ENCODE measurements at regions not wholly inside any gene's neighbourhood (a gene's known extent, or its start where the extent isn't known, plus 50 kb on each side); places are given as distances from the start of the nearest gene placed in this dataset.

DNA sequence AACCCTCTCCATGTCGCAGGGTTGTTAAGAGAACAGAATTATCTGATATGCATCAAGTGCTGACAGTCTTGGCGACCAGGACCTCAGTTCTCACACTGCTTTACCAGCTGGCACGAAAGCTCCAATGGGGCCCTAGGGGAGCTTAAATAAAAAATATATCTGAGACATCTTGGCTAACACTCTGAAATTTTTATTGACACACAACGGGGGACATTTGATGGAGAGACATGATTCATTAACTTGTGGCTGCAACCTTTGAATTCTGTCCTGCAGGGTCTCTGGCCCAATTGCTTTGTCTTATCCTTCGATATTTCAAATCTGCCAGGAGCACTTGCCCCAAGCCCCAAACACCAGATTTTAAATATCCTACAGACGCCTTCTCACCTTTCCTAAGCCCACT, 567.0 kb downstream of the AJAP1 start:
- Histone ChIP-seq H4K91ac (ENCODE audit: low read depth, low read length, poor library complexity) (no peak overlapping the region), H2AFZ (ENCODE audit: low read length) (no peak overlapping the region), H3K23ac (ENCODE audit: low read depth, low read length, poor library complexity) (no peak overlapping the region), H3K27ac (replicated peaks; ENCODE audit: low read length) (no peak overlapping the region), H3K9me3 (replicated peaks in 1 of 2; ENCODE audit: control insufficient read depth in 2 of 2, insufficient read depth in 1 of 2, low read depth in 1 of 2, low read length in 2 of 2) (no peaks in the 10 kb centered on the region), H3K9ac (ENCODE audit: low read depth, low read length, poor library complexity) (no peak overlapping the region), H3K4me1 (ENCODE audit: control insufficient read depth in 2 of 2, insufficient read depth in 1 of 2, low read depth in 1 of 2, low read length in 2 of 2) (peaks cover 0 to 13% of the 10 kb centered on the region in 2 donors), H3K18ac (ENCODE audit: low read length) (no peak overlapping the region), H2BK12ac (ENCODE audit: low read length) (no peak overlapping the region), H3K4ac (ENCODE audit: low read length) (no peak overlapping the region), H3K4me3 (ENCODE audit: low read length in 2 of 2) (no peak overlapping the region), H3K79me1 (ENCODE audit: low read depth, low read length) (no peaks in the 10 kb centered on the region), H3K27me3 (ENCODE audit: control insufficient read depth in 3 of 3, insufficient read depth in 3 of 3, low read depth in 1 of 3, low read length in 3 of 3) (peaks cover 0 to 12% (median 0%) of the 10 kb centered on the region in 3 experiments), H2AK5ac (ENCODE audit: low read depth, low read length) (no peak overlapping the region), H3K14ac (ENCODE audit: low read length) (no peak overlapping the region), H2BK15ac (ENCODE audit: low read length) (no peak overlapping the region), H3K36me3 (replicated peaks in 1 of 2; ENCODE audit: control insufficient read depth in 2 of 2, insufficient read depth in 2 of 2, low read length in 2 of 2) (no peaks in the 10 kb centered on the region), H3K4me2 (ENCODE audit: insufficient read depth, low read length, poor library complexity, severe bottlenecking) (no peak overlapping the region), H2BK5ac (ENCODE audit: low read length) (no peak overlapping the region), H4K8ac (ENCODE audit: low read depth, low read length) (no peak overlapping the region), H2BK120ac (ENCODE audit: low read depth, low read length) (no peak overlapping the region)
- DNase-seq (ENCODE audit: low spot score) = no peak
- no CpG with 5 or more reads among the region's 6 CpGs for whole genome bisulfite sequencing, 2 donors (ENCODE audit: extremely low coverage in 2 of 2, insufficient read length in 2 of 2, insufficient replicate concordance in 1 of 2)

DNA sequence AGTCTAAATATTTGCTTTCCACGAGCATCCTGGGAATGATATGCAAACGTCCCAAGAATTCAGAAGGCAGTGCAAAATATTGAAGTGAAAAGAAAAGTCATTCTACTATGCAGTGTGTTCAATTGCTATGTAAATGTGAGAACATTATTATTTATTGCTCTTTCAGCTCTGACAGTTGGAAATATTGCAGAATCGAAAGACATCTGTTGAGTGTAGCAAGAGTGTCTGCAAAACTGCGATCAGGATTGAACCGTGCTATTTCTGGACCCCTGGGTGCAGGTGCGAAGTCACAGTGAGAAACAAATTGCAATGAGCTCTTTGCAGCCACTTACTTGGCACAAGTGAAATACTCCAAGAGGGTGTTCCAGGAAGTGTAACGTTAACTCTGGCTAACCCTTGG, 566.4 kb downstream of the AJAP1 start:
- Histone ChIP-seq H2AFZ (ENCODE audit: low read length) (no peak overlapping the region), H3K79me1 (ENCODE audit: low read depth, low read length) (no peaks in the 10 kb centered on the region), H2BK12ac (ENCODE audit: low read length) (no peak overlapping the region), H3K4me3 (ENCODE audit: low read length in 2 of 2) (no peak overlapping the region), H3K27me3 (ENCODE audit: control insufficient read depth in 3 of 3, insufficient read depth in 3 of 3, low read depth in 1 of 3, low read length in 3 of 3) (peaks cover 0 to 7% (median 0%) of the 10 kb centered on the region in 3 experiments), H2BK5ac (ENCODE audit: low read length) (no peak overlapping the region), H3K4me2 (ENCODE audit: insufficient read depth, low read length, poor library complexity, severe bottlenecking) (no peak overlapping the region), H3K18ac (ENCODE audit: low read length) (no peak overlapping the region), H4K8ac (ENCODE audit: low read depth, low read length) (no peak overlapping the region), H2BK120ac (ENCODE audit: low read depth, low read length) (no peak overlapping the region), H3K4ac (ENCODE audit: low read length) (no peak overlapping the region), H3K27ac (replicated peaks; ENCODE audit: low read length) (no peak overlapping the region), H2BK15ac (ENCODE audit: low read length) (no peak overlapping the region), H3K9ac (ENCODE audit: low read depth, low read length, poor library complexity) (no peak overlapping the region), H3K14ac (ENCODE audit: low read length) (no peak overlapping the region), H3K23ac (ENCODE audit: low read depth, low read length, poor library complexity) (no peak overlapping the region), H3K4me1 (ENCODE audit: control insufficient read depth in 2 of 2, insufficient read depth in 1 of 2, low read depth in 1 of 2, low read length in 2 of 2) (peaks cover 0 to 9% of the 10 kb centered on the region in 2 donors), H3K36me3 (replicated peaks in 1 of 2; ENCODE audit: control insufficient read depth in 2 of 2, insufficient read depth in 2 of 2, low read length in 2 of 2) (no peaks in the 10 kb centered on the region), H4K91ac (ENCODE audit: low read depth, low read length, poor library complexity) (no peak overlapping the region), H3K9me3 (replicated peaks in 1 of 2; ENCODE audit: control insufficient read depth in 2 of 2, insufficient read depth in 1 of 2, low read depth in 1 of 2, low read length in 2 of 2) (no peaks in the 10 kb centered on the region), H2AK5ac (ENCODE audit: low read depth, low read length) (no peak overlapping the region)
- no peak for DNase-seq (ENCODE audit: low spot score)
- no CpG with 5 or more reads among the region's 7 CpGs for WGBS, 2 donors (ENCODE audit: extremely low coverage in 2 of 2, insufficient read length in 2 of 2, insufficient replicate concordance in 1 of 2)

DNA sequence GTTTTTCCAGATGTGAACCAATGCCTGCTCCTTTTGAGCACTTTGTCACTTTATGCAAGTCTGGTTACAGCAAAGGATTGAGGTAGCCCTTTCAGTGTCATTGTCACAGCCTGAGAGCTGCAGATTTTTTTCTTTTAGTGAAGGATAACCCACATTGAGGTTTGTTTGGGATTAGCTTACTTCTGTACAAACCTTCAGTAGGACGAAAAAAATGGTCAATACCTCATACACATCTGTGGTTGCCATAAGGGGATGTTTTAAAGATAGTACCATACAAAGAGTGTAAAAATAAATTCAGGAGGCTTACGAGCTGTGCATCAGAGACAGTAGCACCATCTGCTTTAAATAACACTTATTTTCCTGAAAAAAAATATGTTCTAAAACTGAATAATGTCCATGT, 566.0 kb downstream of the AJAP1 start:
- Histone ChIP-seq H3K14ac (ENCODE audit: low read length) (no peak overlapping the region), H3K4me1 (ENCODE audit: control insufficient read depth in 2 of 2, insufficient read depth in 1 of 2, low read depth in 1 of 2, low read length in 2 of 2) (peaks cover 0 to 6% of the 10 kb centered on the region in 2 donors), H2BK12ac (ENCODE audit: low read length) (no peak overlapping the region), H3K4me2 (ENCODE audit: insufficient read depth, low read length, poor library complexity, severe bottlenecking) (no peak overlapping the region), H3K4ac (ENCODE audit: low read length) (no peak overlapping the region), H3K9ac (ENCODE audit: low read depth, low read length, poor library complexity) (no peak overlapping the region), H2BK5ac (ENCODE audit: low read length) (no peak overlapping the region), H4K91ac (ENCODE audit: low read depth, low read length, poor library complexity) (no peak overlapping the region), H3K9me3 (replicated peaks in 1 of 2; ENCODE audit: control insufficient read depth in 2 of 2, insufficient read depth in 1 of 2, low read depth in 1 of 2, low read length in 2 of 2) (no peaks in the 10 kb centered on the region), H3K27me3 (ENCODE audit: control insufficient read depth in 3 of 3, insufficient read depth in 3 of 3, low read depth in 1 of 3, low read length in 3 of 3) (peaks cover 0 to 3% (median 0%) of the 10 kb centered on the region in 3 experiments), H3K4me3 (ENCODE audit: low read length in 2 of 2) (no peak overlapping the region), H3K36me3 (replicated peaks in 1 of 2; ENCODE audit: control insufficient read depth in 2 of 2, insufficient read depth in 2 of 2, low read length in 2 of 2) (no peaks in the 10 kb centered on the region), H2AK5ac (ENCODE audit: low read depth, low read length) (no peak overlapping the region), H3K18ac (ENCODE audit: low read length) (no peak overlapping the region), H2AFZ (ENCODE audit: low read length) (no peak overlapping the region), H4K8ac (ENCODE audit: low read depth, low read length) (no peak overlapping the region), H2BK120ac (ENCODE audit: low read depth, low read length) (no peak overlapping the region), H3K23ac (ENCODE audit: low read depth, low read length, poor library complexity) (no peak overlapping the region), H3K79me1 (ENCODE audit: low read depth, low read length) (no peaks in the 10 kb centered on the region), H2BK15ac (ENCODE audit: low read length) (no peak overlapping the region), H3K27ac (replicated peaks; ENCODE audit: low read length) (no peak overlapping the region)
- no CpG with 5 or more reads among the region's 2 CpGs for WGBS, 2 donors (ENCODE audit: extremely low coverage in 2 of 2, insufficient read length in 2 of 2, insufficient replicate concordance in 1 of 2)
- DNase-seq (ENCODE audit: low spot score) = no peak

DNA sequence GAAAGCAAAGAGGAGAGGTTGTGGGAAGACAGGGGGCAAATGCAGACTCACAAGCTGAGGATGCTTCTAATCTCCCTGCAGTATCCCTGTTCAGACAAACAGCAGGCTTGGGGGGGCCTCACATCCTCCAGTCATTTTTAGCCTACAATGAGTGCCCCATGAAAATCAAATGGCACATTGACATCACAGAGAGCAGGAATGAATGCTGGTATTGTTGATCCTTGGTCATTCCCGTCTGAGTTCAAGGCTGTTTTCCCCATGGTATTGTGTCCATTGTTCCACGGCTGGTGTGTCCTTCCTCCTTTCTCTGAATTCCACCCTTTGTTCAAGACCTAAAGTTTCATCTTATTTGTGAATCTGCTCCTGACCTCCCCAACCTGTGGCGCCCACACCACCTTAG, 545.6 kb downstream of the AJAP1 start:
- WGBS, 2 donors (ENCODE audit: extremely low coverage in 2 of 2, insufficient read length in 2 of 2, insufficient replicate concordance in 1 of 2) = no CpG with 5 or more reads among the region's 3 CpGs
- DNase-seq (ENCODE audit: low spot score) = no peak
- Histone ChIP-seq H3K9ac (ENCODE audit: low read depth, low read length, poor library complexity) (no peak overlapping the region), H3K4me1 (ENCODE audit: control insufficient read depth in 2 of 2, insufficient read depth in 1 of 2, low read depth in 1 of 2, low read length in 2 of 2) (no peaks in the 10 kb centered on the region), H2AK5ac (ENCODE audit: low read depth, low read length) (no peak overlapping the region), H3K23ac (ENCODE audit: low read depth, low read length, poor library complexity) (no peak overlapping the region), H3K14ac (ENCODE audit: low read length) (no peak overlapping the region), H3K4me3 (ENCODE audit: low read length in 2 of 2) (peak overlapping the region in 1 of 2 donors; percentile 38), H2AFZ (ENCODE audit: low read length) (no peak overlapping the region), H3K18ac (ENCODE audit: low read length) (no peak overlapping the region), H2BK5ac (ENCODE audit: low read length) (no peak overlapping the region), H3K4me2 (ENCODE audit: insufficient read depth, low read length, poor library complexity, severe bottlenecking) (no peak overlapping the region), H3K79me1 (ENCODE audit: low read depth, low read length) (no peaks in the 10 kb centered on the region), H3K4ac (ENCODE audit: low read length) (no peak overlapping the region), H2BK15ac (ENCODE audit: low read length) (no peak overlapping the region), H2BK12ac (ENCODE audit: low read length) (no peak overlapping the region), H3K27me3 (ENCODE audit: control insufficient read depth in 3 of 3, insufficient read depth in 3 of 3, low read depth in 1 of 3, low read length in 3 of 3) (no peaks in the 10 kb centered on the region), H3K36me3 (replicated peaks in 1 of 2; ENCODE audit: control insufficient read depth in 2 of 2, insufficient read depth in 2 of 2, low read length in 2 of 2) (no peaks in the 10 kb centered on the region), H4K8ac (ENCODE audit: low read depth, low read length) (no peak overlapping the region), H3K27ac (replicated peaks; ENCODE audit: low read length) (no peak overlapping the region), H3K9me3 (replicated peaks in 1 of 2; ENCODE audit: control insufficient read depth in 2 of 2, insufficient read depth in 1 of 2, low read depth in 1 of 2, low read length in 2 of 2) (no peaks in the 10 kb centered on the region), H4K91ac (ENCODE audit: low read depth, low read length, poor library complexity) (no peak overlapping the region), H2BK120ac (ENCODE audit: low read depth, low read length) (no peak overlapping the region)
